GM23248 (cell line): ENCODE measurements at regions not wholly inside any gene's neighbourhood (a gene's known extent, or its start where the extent isn't known, plus 50 kb on each side); places are given as distances from the start of the nearest gene placed in this dataset.

Source experiments
- DNase-seq: peaks from one replicate; pipeline ENCODE4 v3.0.0-alpha.2; 2015
- H2AFZ ChIP-seq: fragments of 200-600 bp; sonication (generic); 2 replicates; pipeline ENCODE4 v1.6.1; 2016; ENCODE audit warnings: antibody characterized with exemption
- H3F3A ChIP-seq: fragments of 200-600 bp; sonication (generic); 2 replicates; pipeline ENCODE4 v1.6.1; 2016; ENCODE audit warnings: mild to moderate bottlenecking, antibody characterized with exemption, mixed run types; ENCODE audit not compliant: insufficient read depth
- H3K27ac ChIP-seq: fragments of 200-600 bp; sonication (generic); 2 replicates; pipeline ENCODE4 v1.5.1; 2016; ENCODE audit warnings: mild to moderate bottlenecking
- H3K27me3 ChIP-seq: fragments of 200-600 bp; sonication (generic); replicated peaks from 2 replicates; pipeline ENCODE4 v1.6.1; 2016; ENCODE audit warnings: mild to moderate bottlenecking; ENCODE audit not compliant: insufficient read depth
- H3K36me3 ChIP-seq: fragments of 200-600 bp; sonication (generic); 2 replicates; pipeline ENCODE4 v1.6.1; 2016; ENCODE audit warnings: low read depth, mild to moderate bottlenecking
- H3K4me1 ChIP-seq: fragments of 200-600 bp; sonication (generic); 2 replicates; pipeline ENCODE4 v1.6.1; 2016; ENCODE audit warnings: mild to moderate bottlenecking; ENCODE audit not compliant: insufficient read depth
- H3K4me2 ChIP-seq: fragments of 200-600 bp; sonication (generic); one replicate; pipeline ENCODE4 v1.6.1; 2016; ENCODE audit warnings: mild to moderate bottlenecking; ENCODE audit not compliant: unreplicated experiment
- H3K4me3 ChIP-seq: fragments of 200-600 bp; sonication (generic); 2 replicates; pipeline ENCODE4 v1.5.1; 2016; ENCODE audit warnings: mild to moderate bottlenecking
- H3K79me2 ChIP-seq: fragments of 200-600 bp; sonication (generic); 2 replicates; pipeline ENCODE4 v1.6.1; 2016; ENCODE audit warnings: mild to moderate bottlenecking; ENCODE audit not compliant: insufficient read depth
- H3K9ac ChIP-seq: fragments of 200-600 bp; sonication (generic); 2 replicates; pipeline ENCODE4 v1.6.1; 2016; ENCODE audit warnings: mild to moderate bottlenecking
- H3K9me2 ChIP-seq: fragments of 200-600 bp; sonication (generic); 2 replicates; pipeline ENCODE4 v1.6.1; 2016; ENCODE audit warnings: mixed run types, mild to moderate bottlenecking, moderate library complexity; ENCODE audit not compliant: insufficient read depth
- H3K9me3 ChIP-seq: fragments of 200-600 bp; sonication (generic); one replicate; pipeline ENCODE4 v1.6.1; 2017; ENCODE audit warnings: low read depth
- H4K20me1 ChIP-seq: fragments of 200-600 bp; sonication (generic); 2 replicates; pipeline ENCODE4 v1.6.0; 2016; ENCODE audit not compliant: insufficient read depth
- EZH2 ChIP-seq: fragments of 200-600 bp; sonication (generic); IDR thresholded peaks from 2 replicates; pipeline ENCODE4 v1.6.1; 2018; ENCODE audit warnings: antibody characterized with exemption, mild to moderate bottlenecking; ENCODE audit not compliant: insufficient read depth, poor library complexity, severe bottlenecking
- EZH2phosphoT487 ChIP-seq: fragments of 200-600 bp; sonication (generic); IDR thresholded peaks from 2 replicates; pipeline ENCODE4 v1.6.1; 2018; ENCODE audit warnings: antibody characterized with exemption, moderate library complexity, mild to moderate bottlenecking, low read depth; ENCODE audit not compliant: insufficient read depth
- WGBS, 2 experiments: methylation state at CpG; one replicate each; pipeline ENCODE4 v1.1.6; 2015 to 2017; ENCODE audit warnings: low lambda C conversion rate in 2 of 2, low coverage in 1 of 2; ENCODE audit errors: missing lambda C conversion rate in 2 of 2; 5-methylcytosine and 5-hydroxymethylcytosine counted together
- in situ Hi-C: fragments of 300-500 bp; cut with MboI; formaldehyde crosslinking; loops from 2 replicates; pipeline ENCODE4 v1.15.0; 2020

- 39 to 48% methylated on average over 3 of the region's 3 CpGs for WGBS, 2 experiments
- in situ Hi-C loops: no loop called here
- Histone ChIP-seq H3F3A (no peaks in the 10 kb centered on the region), H3K27ac (no peak overlapping the region), H3K9me3 (no peaks in the 10 kb centered on the region), H3K79me2 (no peaks in the 10 kb centered on the region), H3K9me2 (no peaks in the 10 kb centered on the region), H3K4me1 (peaks cover 8% of the 10 kb centered on the region; the same call in 1 of the 2 replicates), H3K4me2 (no peak overlapping the region), H3K27me3 (0 out of 2 replicates have a peak, but pooled peaks cover 5% of the 10 kb centered on the region), H4K20me1 (no peaks in the 10 kb centered on the region), H2AFZ (no peak overlapping the region), H3K9ac (no peak overlapping the region), H3K4me3 (no peak overlapping the region), H3K36me3 (no peaks in the 10 kb centered on the region)
- no peak for DNase-seq
- TF ChIP-seq EZH2 (no peak), EZH2phosphoT487 (no peak)
Observed at GRCh38 chr5:124823380-124823779, 76.9 kb upstream of the ZNF608 start.

DNA sequence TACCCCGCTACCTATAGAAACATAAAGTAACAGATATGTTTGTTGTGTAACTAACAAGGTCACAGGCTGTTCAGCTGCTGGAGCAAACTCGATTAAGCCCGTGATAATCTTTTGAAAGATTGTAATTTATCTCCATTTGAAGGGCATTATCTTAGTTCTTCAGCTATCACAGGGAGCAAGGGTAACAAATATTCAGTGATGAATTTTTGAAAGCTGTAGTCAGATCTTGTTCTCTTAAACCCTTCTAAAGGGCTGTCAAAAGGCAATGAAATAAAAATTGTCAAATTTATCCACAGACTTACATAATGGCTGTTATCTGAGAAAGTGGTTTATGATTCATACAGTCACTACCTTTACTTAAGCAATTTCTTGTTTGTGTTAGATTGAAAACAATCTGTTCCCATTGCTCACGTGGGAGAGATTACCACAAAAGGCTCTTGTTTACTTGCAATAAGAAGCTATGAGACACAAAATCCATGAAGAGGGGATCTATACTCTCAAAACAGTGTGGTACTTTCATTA, 78.3 kb upstream of the ZNF608 start:
- DNase-seq: peak; percentile 48
- Histone ChIP-seq H3K4me2 (no peak overlapping the region), H3K27ac (no peak overlapping the region), H3F3A (no peaks in the 10 kb centered on the region), H3K4me1 (peaks cover 8% of the 10 kb centered on the region; the same call in 1 of the 2 replicates), H3K36me3 (no peaks in the 10 kb centered on the region), H2AFZ (no peak overlapping the region), H3K9me2 (no peaks in the 10 kb centered on the region), H3K27me3 (0 out of 2 replicates have a peak, but pooled peaks cover 5% of the 10 kb centered on the region), H3K9me3 (no peaks in the 10 kb centered on the region), H3K4me3 (no peak overlapping the region), H3K79me2 (no peaks in the 10 kb centered on the region), H4K20me1 (no peaks in the 10 kb centered on the region), H3K9ac (no peak overlapping the region)
- 54 to 59% methylated on average over 4 of the region's 4 CpGs for WGBS, 2 experiments
- in situ Hi-C loops: no loop called here
- TF ChIP-seq EZH2phosphoT487 (no peak), EZH2 (no peak)

DNA sequence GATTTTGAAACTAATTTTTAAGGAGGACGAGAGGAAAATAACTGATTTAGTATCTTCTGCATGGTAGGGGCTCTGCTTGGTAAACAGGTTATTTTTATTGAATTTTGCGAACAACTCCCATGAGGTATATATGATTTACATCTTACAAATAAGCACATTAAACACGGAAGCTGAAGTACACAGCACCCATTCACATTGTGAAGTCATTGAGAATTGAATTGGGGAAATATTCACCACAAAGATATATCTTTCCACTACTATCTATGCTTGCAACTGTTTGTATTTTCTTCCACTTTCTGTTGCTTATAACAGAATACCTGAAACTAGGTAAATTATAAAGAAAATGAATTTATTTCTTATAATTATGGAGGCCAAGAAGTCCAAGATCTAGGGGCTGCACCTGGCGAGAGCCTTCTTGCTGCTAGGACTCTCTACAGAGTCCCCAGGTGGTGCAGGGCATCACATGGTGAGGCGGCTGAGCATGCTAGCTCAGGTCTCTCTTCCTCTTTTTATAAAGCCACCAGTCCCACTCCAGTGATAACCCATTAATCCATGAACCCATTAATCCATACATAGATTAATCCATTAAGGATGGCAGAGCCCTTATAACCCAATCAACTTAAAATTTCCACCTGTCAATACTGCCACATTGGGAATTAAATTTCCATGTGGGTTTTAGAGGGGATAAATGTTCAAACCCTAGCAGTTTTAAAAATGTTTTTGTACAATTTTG, 79.0 kb upstream of the ZNF608 start:
- Histone ChIP-seq H3F3A (no peaks in the 10 kb centered on the region), H3K4me2 (no peak overlapping the region)
- in situ Hi-C loops: no loop called here

GRCh38 chr5:124825983-124826337, 79.5 kb upstream of the ZNF608 start:
- TF ChIP-seq EZH2 (no peak), EZH2phosphoT487 (no peak)
- H3K9ac ChIP-seq: no peak overlapping the region
- no peaks in the 10 kb centered on the region for H3K79me2 ChIP-seq
- no peak overlapping the region for H3K27ac ChIP-seq
- in situ Hi-C loops: no loop called here
- no peaks in the 10 kb centered on the region for H4K20me1 ChIP-seq
- WGBS, 2 experiments: 92 to 95% methylated on average over 1 of the region's 1 CpG
- H3K27me3 ChIP-seq: 0 out of 2 replicates have a peak, but pooled peaks cover 5% of the 10 kb centered on the region
- no peak overlapping the region for H3K4me2 ChIP-seq
- H3K9me2 ChIP-seq: no peaks in the 10 kb centered on the region
- no peak overlapping the region for H2AFZ ChIP-seq
- no peak overlapping the region for H3K4me3 ChIP-seq
- no peaks in the 10 kb centered on the region for H3K36me3 ChIP-seq
- no peaks in the 10 kb centered on the region for H3K9me3 ChIP-seq
- H3F3A ChIP-seq: no peaks in the 10 kb centered on the region
- no peak for DNase-seq
- peaks cover 8% of the 10 kb centered on the region; the same call in 1 of the 2 replicates for H3K4me1 ChIP-seq

More for the DNA sequence above, 79.0 kb upstream of the ZNF608 start:
- no peak overlapping the region for H3K4me3 ChIP-seq
- 0 out of 2 replicates have a peak, but pooled peaks cover 5% of the 10 kb centered on the region for H3K27me3 ChIP-seq
- no peaks in the 10 kb centered on the region for H3K36me3 ChIP-seq
- H3K9me3 ChIP-seq: no peaks in the 10 kb centered on the region
- no peaks in the 10 kb centered on the region for H3K9me2 ChIP-seq
- H3K9ac ChIP-seq: no peak overlapping the region
- no peak for DNase-seq
- H2AFZ ChIP-seq: no peak overlapping the region
- H3K27ac ChIP-seq: no peak overlapping the region
- no peak for TF ChIP-seq EZH2
- TF ChIP-seq EZH2phosphoT487: no peak
- no peaks in the 10 kb centered on the region for H3K79me2 ChIP-seq
- peaks cover 8% of the 10 kb centered on the region; the same call in 1 of the 2 replicates for H3K4me1 ChIP-seq
- no peaks in the 10 kb centered on the region for H4K20me1 ChIP-seq
- 88 to 89% methylated on average over 5 of the region's 5 CpGs for WGBS, 2 experiments
